Keratinocyte (primary cell): ENCODE measurements at regions not wholly inside any gene's neighbourhood (a gene's known extent, or its start where the extent isn't known, plus 50 kb on each side); places are given as distances from the start of the nearest gene placed in this dataset.

Experiments used
- CTCF ChIP-seq, 3 experiments: IDR thresholded peaks in 1 of 3; conservative IDR thresholded peaks in 1 of 3; optimal IDR thresholded peaks in 1 of 3; 2 replicates in 2 of 3; 3 replicates in 1 of 3; pipeline versions ENCODE3 to v1.5.1; 2011; ENCODE audit warnings: low read length in 3 of 3, mild to moderate bottlenecking in 3 of 3, moderate library complexity in 2 of 3, control low read depth in 1 of 3, inconsistent platforms in 1 of 3; ENCODE audit not compliant: insufficient read depth in 2 of 3; ENCODE audit errors: extremely low read depth in 1 of 3
- EZH2 ChIP-seq: IDR thresholded peaks from one replicate; pipeline ENCODE4 v1.6.1; 2012; ENCODE audit warnings: inconsistent platforms, mild to moderate bottlenecking, low read length, moderate library complexity

- TF ChIP-seq CTCF (optimal IDR thresholded peaks at IDR 0.05 in 1 of 3, IDR thresholded peaks at IDR 0.05 in 1 of 3, conservative IDR thresholded peaks at IDR 0.05 in 1 of 3; ENCODE audit: extremely low read depth in 1 of 3, insufficient read depth in 2 of 3, low read length in 3 of 3) (no peak), EZH2 (no peak)
Measured at GRCh38 chr7:112708236-112708635, 82.0 kb downstream of the TMEM168 start.
